Esophagus muscularis mucosa (tissue), 4 donors: ENCODE measurements at regions not wholly inside any gene's neighbourhood (a gene's known extent, or its start where the extent isn't known, plus 50 kb on each side); places are given as distances from the start of the nearest gene placed in this dataset.
A peak's percentile ranks its signal among the peaks of the same experiment; 100 is the strongest.
"Not testable (repeated sequence)": the region's sequence is repeated elsewhere in the genome, so short reads cannot be mapped to it uniquely, and the experiment has no call there.

ENCODE experiments used
- DNase-seq: peaks from one replicate; pipeline ENCODE4 v3.0.0-alpha.2; 2017; ENCODE audit errors: extremely low spot score
- H3K27ac ChIP-seq, 4 donors: fragments of 200-600 bp; sonication (generic); replicated peaks in 1 of 4; 1 replicate in 3 of 4; 2 replicates in 1 of 4; pipeline ENCODE4 v1.5.1; 2016 to 2019; ENCODE audit warnings: mild to moderate bottlenecking in 1 of 4
- H3K27me3 ChIP-seq, 4 donors: fragments of 200-600 bp; sonication (generic); one replicate each; pipeline versions ENCODE4 v1.5.1 to v1.6.0; 2016 to 2019
- H3K36me3 ChIP-seq, 4 donors: fragments of 200-600 bp; sonication (generic); one replicate each; pipeline ENCODE4 v1.5.1; 2016 to 2019
- H3K4me1 ChIP-seq, 4 donors: fragments of 200-600 bp; sonication (generic); one replicate each; pipeline ENCODE4 v1.5.1; 2016 to 2019
- H3K4me3 ChIP-seq, 4 donors: fragments of 200-600 bp; sonication (generic); 1 replicate in 2 of 4; 2 replicates in 2 of 4; pipeline ENCODE4 v1.5.1; 2016 to 2019; ENCODE audit warnings: mild to moderate bottlenecking in 4 of 4, moderate library complexity in 1 of 4
- H3K9me3 ChIP-seq, 4 donors: fragments of 200-600 bp; sonication (generic); 1 replicate in 3 of 4; 2 replicates in 1 of 4; pipeline ENCODE4 v1.5.1; 2016 to 2019
- CTCF ChIP-seq, 3 experiments: fragments of 200-600 bp in 2 of 3; fragments of 450-650 bp in 1 of 3; sonication (generic) in 2 of 3; IDR thresholded peaks; one replicate each; pipeline ENCODE4 v1.5.1; 2017 to 2019; ENCODE audit warnings: antibody characterized with exemption in 3 of 3, mild to moderate bottlenecking in 2 of 3, moderate library complexity in 1 of 3
- EP300 ChIP-seq: sonication (generic); formaldehyde crosslinking; IDR thresholded peaks from one replicate; pipeline ENCODE4 v1.6.1; 2017; ENCODE audit warnings: antibody characterized with exemption
- POLR2A ChIP-seq: fragments of 450-650 bp; IDR thresholded peaks from one replicate; pipeline ENCODE4 v1.6.1; 2017; ENCODE audit warnings: antibody characterized with exemption, moderate library complexity, mild to moderate bottlenecking, low read depth
- POLR2AphosphoS5 ChIP-seq, 2 donors: sonication (generic); formaldehyde crosslinking; IDR thresholded peaks; one replicate each; pipeline ENCODE4 v1.6.1; 2017; ENCODE audit warnings: antibody characterized with exemption in 2 of 2
- WGBS: methylation state at CpG from one replicate; pipeline ENCODE4 v1.1.5; 2018; 5-methylcytosine and 5-hydroxymethylcytosine counted together
- intact Hi-C: fragments of 100-400 bp; cut with DNase I; formaldehyde crosslinking; loops from one replicate; pipeline ENCODE4 v1.15.1; 2023

- WGBS: 0% methylated on average over 5 of the region's 5 CpGs
- peak in 2 of 3 experiments; percentile 21 to 37 for TF ChIP-seq CTCF (IDR thresholded peaks at IDR 0.05)
- intact Hi-C loops, H3K9me3 ChIP-seq, H3K4me3 ChIP-seq, DNase-seq, H3K4me1 ChIP-seq, H3K36me3 ChIP-seq, H3K27ac ChIP-seq: not testable (repeated sequence)
- peaks cover 0 to 28% (median 2%) of the 10 kb centered on the region in 4 donors for H3K27me3 ChIP-seq
Observed at GRCh38 chr13:25005050-25005497, 90.9 kb upstream of the PABPC3 start.

DNA sequence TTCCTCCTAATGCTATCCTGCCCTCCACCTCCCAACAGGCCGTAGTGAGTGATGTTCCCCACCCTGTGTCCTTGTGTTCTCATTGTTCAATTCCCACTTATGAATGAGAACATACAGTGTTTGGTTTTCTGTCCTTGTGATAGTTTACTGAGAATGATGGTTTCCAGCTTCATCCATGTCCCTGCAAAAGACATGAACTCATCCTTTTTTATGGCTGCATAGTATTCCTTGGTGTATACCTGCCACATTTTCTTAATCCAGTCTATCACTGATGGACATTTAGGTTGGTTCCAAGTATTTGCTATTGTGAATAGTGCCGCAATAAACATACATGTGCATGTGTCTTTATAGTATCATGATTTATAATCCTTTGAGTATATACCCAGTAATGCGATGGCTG is 88.5 kb upstream of the PABPC3 start:
- DNase-seq, intact Hi-C loops, H3K4me3 ChIP-seq, H3K4me1 ChIP-seq, H3K36me3 ChIP-seq, H3K27ac ChIP-seq, H3K9me3 ChIP-seq, H3K27me3 ChIP-seq: not testable (repeated sequence)
- WGBS: 81% methylated on average over 3 of the region's 3 CpGs

DNA sequence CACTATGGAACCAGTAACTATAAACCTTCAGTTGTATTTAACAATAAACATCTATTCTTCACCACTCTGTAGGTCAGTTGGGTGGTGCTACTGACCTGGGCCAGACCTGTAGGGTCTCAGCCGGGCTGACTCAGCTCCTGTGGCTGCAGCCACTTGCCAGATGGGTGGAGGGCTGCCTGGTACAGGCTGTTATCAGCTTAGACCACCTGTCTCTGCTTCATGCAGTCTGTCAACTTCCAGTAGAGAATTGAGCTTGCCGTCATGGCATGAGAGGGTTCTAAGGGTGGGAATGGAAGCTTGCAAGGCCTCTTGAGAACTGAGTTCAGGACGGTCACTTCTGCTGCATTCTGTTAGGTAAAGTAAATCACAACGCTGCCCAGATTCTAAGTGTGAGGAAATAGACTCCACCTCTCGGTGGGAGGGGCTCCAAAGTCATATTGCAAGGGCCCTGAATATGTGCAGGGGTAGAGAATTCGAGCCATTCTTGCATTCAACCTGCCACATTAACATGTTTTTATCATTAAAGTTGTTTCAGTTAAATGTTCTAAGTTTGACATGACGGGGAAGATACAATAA is 81.5 kb upstream of the PABPC3 start:
- H3K27ac ChIP-seq, DNase-seq, H3K9me3 ChIP-seq, H3K4me3 ChIP-seq, H3K36me3 ChIP-seq, intact Hi-C loops: not testable (repeated sequence)
- Histone ChIP-seq H3K27me3 (peaks cover 0 to 56% (median 5%) of the 10 kb centered on the region in 4 donors), H3K4me1 (peaks cover 0 to 18% (median 13%) of the 10 kb centered on the region in 4 donors)
- 72% methylated on average over 7 of the region's 7 CpGs for WGBS

DNA sequence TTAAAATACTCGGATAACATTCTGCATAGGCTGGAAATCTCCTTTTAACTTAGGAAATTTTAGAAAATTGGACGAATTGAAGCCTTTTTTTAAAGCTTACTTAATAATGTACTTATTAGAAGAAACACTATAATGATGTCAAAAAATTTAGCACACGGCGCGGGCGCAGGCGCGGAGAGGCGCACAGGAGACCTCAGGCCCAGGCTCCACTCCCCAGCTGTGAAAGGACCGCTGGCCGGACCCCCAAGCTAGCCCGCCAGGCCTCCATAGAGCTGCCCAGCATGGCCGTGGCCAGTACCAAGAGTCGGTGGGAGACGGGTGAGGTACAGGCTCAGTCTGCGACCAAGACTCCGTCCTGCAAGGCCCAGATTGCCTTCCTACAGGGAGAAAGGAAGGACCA is 78.8 kb upstream of the PABPC3 start:
- H3K9me3 ChIP-seq, intact Hi-C loops, H3K27ac ChIP-seq, H3K4me3 ChIP-seq, DNase-seq, H3K36me3 ChIP-seq: not testable (repeated sequence)
- WGBS: 89% methylated on average over 17 of the region's 17 CpGs
- peaks cover 0 to 18% (median 13%) of the 10 kb centered on the region in 4 donors for H3K4me1 ChIP-seq
- peaks cover 0 to 74% (median 5%) of the 10 kb centered on the region in 4 donors for H3K27me3 ChIP-seq

GRCh38 chr13:25017808-25018728 is 77.9 kb upstream of the PABPC3 start:
- WGBS: 3% methylated on average over 45 of the region's 79 CpGs
- H3K36me3 ChIP-seq: not testable (repeated sequence)

DNA sequence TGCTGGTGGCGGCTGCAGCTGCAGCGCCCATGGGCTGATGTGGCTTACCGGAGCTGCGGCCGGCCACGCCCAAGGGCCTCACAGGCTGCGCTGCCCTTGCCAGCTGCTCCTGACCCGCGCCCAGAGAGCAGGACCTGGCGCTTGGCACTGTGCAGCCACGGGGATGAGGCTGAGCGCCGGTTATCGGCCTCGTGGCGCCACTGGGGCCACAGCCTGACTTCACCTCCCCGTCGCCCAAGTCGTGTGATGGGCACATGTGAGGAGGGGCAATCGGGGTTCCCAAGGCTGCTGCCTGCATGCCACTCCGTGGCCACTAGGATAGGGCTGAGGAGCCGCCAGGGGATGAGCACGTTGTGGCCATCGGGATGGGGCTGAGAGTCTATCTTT is 77.2 kb upstream of the PABPC3 start:
- peaks cover 0 to 79% (median 5%) of the 10 kb centered on the region in 4 donors for H3K27me3 ChIP-seq
- no peak for DNase-seq
- TF ChIP-seq POLR2A (no peak), CTCF (IDR thresholded peaks at IDR 0.05) (no peak), EP300 (no peak), POLR2AphosphoS5 (IDR thresholded peaks at IDR 0.05) (no peak)
- H3K4me1 ChIP-seq: peaks cover 0 to 18% (median 13%) of the 10 kb centered on the region in 4 donors
- intact Hi-C loops: no loop called here
- no peaks in the 10 kb centered on the region for H3K9me3 ChIP-seq
- no peaks in the 10 kb centered on the region for H3K36me3 ChIP-seq
- H3K27ac ChIP-seq: no peak overlapping the region
- no CpG with 5 or more reads among the region's 24 CpGs for WGBS
- H3K4me3 ChIP-seq: peak overlapping the region; percentile 30 to 45 (median 38)

More at GRCh38 chr13:25017808-25018728, 77.9 kb upstream of the PABPC3 start:
- peak overlapping the region; percentile 30 to 45 (median 38) for H3K4me3 ChIP-seq
- H3K27me3 ChIP-seq: peaks cover 0 to 74% (median 5%) of the 10 kb centered on the region in 4 donors
- intact Hi-C loops, DNase-seq, H3K9me3 ChIP-seq, H3K27ac ChIP-seq: not testable (repeated sequence)
- H3K4me1 ChIP-seq: peaks cover 0 to 18% (median 13%) of the 10 kb centered on the region in 4 donors

GRCh38 chr13:25019741-25020140 is 76.2 kb upstream of the PABPC3 start:
- H3K36me3 ChIP-seq, H3K9me3 ChIP-seq, H3K4me3 ChIP-seq, intact Hi-C loops, H3K27ac ChIP-seq, DNase-seq: not testable (repeated sequence)
- WGBS: 94% methylated on average over 16 of the region's 16 CpGs
- Histone ChIP-seq H3K27me3 (peaks cover 0 to 78% (median 5%) of the 10 kb centered on the region in 4 donors), H3K4me1 (peaks cover 0 to 18% (median 13%) of the 10 kb centered on the region in 4 donors)
